H9 (cell line): ENCODE measurements at regions not wholly inside any gene's neighbourhood (a gene's known extent, or its start where the extent isn't known, plus 50 kb on each side); places are given as distances from the start of the nearest gene placed in this dataset.

Experiments used
- DNase-seq: peaks from one replicate; pipeline ENCODE4 v3.0.0-alpha.2; 2017
- H2AFZ ChIP-seq: one replicate; pipeline ENCODE4 v1.6.1; 2013; ENCODE audit warnings: mild to moderate bottlenecking, low read length, control low read depth, moderate library complexity
- H2AK5ac ChIP-seq: 2 replicates; pipeline ENCODE4 v1.6.1; 2013; ENCODE audit warnings: low read length, control low read depth, mixed read lengths; ENCODE audit not compliant: insufficient read length
- H2BK120ac ChIP-seq: one replicate; pipeline ENCODE4 v1.6.1; 2013; ENCODE audit warnings: low read depth, mild to moderate bottlenecking, low read length, control low read depth, inconsistent platforms; ENCODE audit not compliant: poor library complexity, severe bottlenecking
- H2BK12ac ChIP-seq: 2 replicates; pipeline ENCODE4 v1.6.1; 2013; ENCODE audit warnings: low read length, control low read depth, mixed read lengths, low read depth; ENCODE audit not compliant: insufficient read length
- H2BK15ac ChIP-seq: 2 replicates; pipeline ENCODE4 v1.6.1; 2013; ENCODE audit warnings: low read depth, low read length, control low read depth
- H2BK20ac ChIP-seq: one replicate; pipeline ENCODE4 v1.6.1; 2013; ENCODE audit warnings: low read depth, mild to moderate bottlenecking, low read length, control low read depth, inconsistent platforms; ENCODE audit not compliant: poor library complexity, severe bottlenecking
- H2BK5ac ChIP-seq: 2 replicates; pipeline ENCODE4 v1.6.1; 2013; ENCODE audit warnings: low read length, control low read depth, mixed read lengths; ENCODE audit not compliant: insufficient read length
- H3K14ac ChIP-seq: 2 replicates; pipeline ENCODE4 v1.6.1; 2013; ENCODE audit warnings: low read length, control low read depth; ENCODE audit not compliant: insufficient read depth
- H3K18ac ChIP-seq: 2 replicates; pipeline ENCODE4 v1.6.1; 2013; ENCODE audit warnings: low read depth, mild to moderate bottlenecking, mixed read lengths, low read length, control low read depth; ENCODE audit not compliant: insufficient read length
- H3K23ac ChIP-seq: 2 replicates; pipeline ENCODE4 v1.6.1; 2013; ENCODE audit warnings: low read length, control low read depth, mixed read lengths, low read depth; ENCODE audit not compliant: insufficient read length
- H3K23me2 ChIP-seq: 2 replicates; pipeline ENCODE4 v1.6.1; 2013; ENCODE audit warnings: low read depth, mild to moderate bottlenecking, mixed read lengths, low read length, control low read depth; ENCODE audit not compliant: insufficient read length, poor library complexity, severe bottlenecking
- H3K27ac ChIP-seq: 2 replicates; pipeline ENCODE4 v1.5.1; 2013; ENCODE audit warnings: low read length, control low read depth, mixed read lengths, low read depth; ENCODE audit not compliant: insufficient read length
- H3K27me3 ChIP-seq: 2 replicates; pipeline ENCODE4 v1.6.1; 2013; ENCODE audit warnings: low read length, control low read depth, inconsistent platforms; ENCODE audit not compliant: insufficient read depth
- H3K4ac ChIP-seq: 2 replicates; pipeline ENCODE4 v1.6.1; 2013; ENCODE audit warnings: low read depth, mild to moderate bottlenecking, control low read depth, inconsistent platforms, low read length, moderate library complexity
- H3K4me1 ChIP-seq: 2 replicates; pipeline ENCODE4 v1.6.1; 2013; ENCODE audit warnings: low read length, control low read depth, inconsistent platforms; ENCODE audit not compliant: insufficient read depth
- H3K4me2 ChIP-seq: 2 replicates; pipeline ENCODE4 v1.6.1; 2013; ENCODE audit warnings: low read length, control low read depth, mixed read lengths; ENCODE audit not compliant: insufficient read length, insufficient read depth
- H3K56ac ChIP-seq: 2 replicates; pipeline ENCODE4 v1.6.1; 2013; ENCODE audit warnings: low read depth, mild to moderate bottlenecking, mixed read lengths, low read length, control low read depth; ENCODE audit not compliant: insufficient read length
- H3K79me1 ChIP-seq: 2 replicates; pipeline ENCODE4 v1.6.1; 2013; ENCODE audit warnings: low read depth, mild to moderate bottlenecking, moderate library complexity, low read length, control low read depth, inconsistent platforms; ENCODE audit not compliant: insufficient read depth, poor library complexity, severe bottlenecking
- H3K79me2 ChIP-seq: 2 replicates; pipeline ENCODE4 v1.6.1; 2013; ENCODE audit warnings: low read length, control low read depth, inconsistent platforms; ENCODE audit not compliant: insufficient read depth
- H3K9ac ChIP-seq: 2 replicates; pipeline ENCODE4 v1.6.1; 2013; ENCODE audit warnings: low read length, control low read depth, mixed read lengths; ENCODE audit not compliant: insufficient read length; ENCODE audit errors: extremely low read depth
- H3K9me3 ChIP-seq: one replicate; pipeline ENCODE4 v1.6.1; 2013; ENCODE audit warnings: low read depth, low read length, inconsistent platforms; ENCODE audit not compliant: control insufficient read depth
- H3T11ph ChIP-seq: one replicate; pipeline ENCODE4 v1.6.1; 2013; ENCODE audit warnings: mild to moderate bottlenecking, low read length, control low read depth, inconsistent platforms
- H4K20me1 ChIP-seq: one replicate; pipeline ENCODE4 v1.6.1; 2013; ENCODE audit not compliant: control insufficient read depth, insufficient read length, insufficient read depth
- H4K5ac ChIP-seq: 2 replicates; pipeline ENCODE4 v1.6.1; 2013; ENCODE audit warnings: low read depth, mild to moderate bottlenecking, mixed read lengths, low read length, control low read depth; ENCODE audit not compliant: insufficient read length
- H4K8ac ChIP-seq: replicated peaks from 2 replicates; pipeline ENCODE4 v1.6.1; 2013; ENCODE audit warnings: low read length, control low read depth, mixed read lengths, low read depth; ENCODE audit not compliant: insufficient read length
- H4K91ac ChIP-seq: 2 replicates; pipeline ENCODE4 v1.6.1; 2013; ENCODE audit warnings: low read depth, mild to moderate bottlenecking, moderate library complexity, mixed read lengths, low read length, control low read depth; ENCODE audit not compliant: insufficient read length
- H3K27ac Mint-ChIP-seq, 3 experiments: 2 replicates in 2 of 3; 3 replicates in 1 of 3; pipeline ENCODE4 v1.8.0; 2020 to 2021; ENCODE audit warnings: mixed read lengths in 3 of 3, mild to moderate bottlenecking in 1 of 3, moderate library complexity in 1 of 3
- H3K27me3 Mint-ChIP-seq: 2 replicates; pipeline ENCODE4 v1.8.0; 2021; ENCODE audit warnings: low read depth, mild to moderate bottlenecking, moderate library complexity, mixed read lengths
- H3K36me3 Mint-ChIP-seq, 3 experiments: 2 replicates in 2 of 3; 3 replicates in 1 of 3; pipeline ENCODE4 v1.8.0; 2020 to 2021; ENCODE audit warnings: low read depth in 3 of 3, mixed read lengths in 3 of 3; ENCODE audit not compliant: insufficient read depth in 1 of 3
- H3K4me1 Mint-ChIP-seq, 2 experiments: 2 replicates each; pipeline ENCODE4 v1.8.0; 2020; ENCODE audit warnings: mixed read lengths in 2 of 2
- H3K4me3 Mint-ChIP-seq, 2 experiments: 2 replicates in 1 of 2; 3 replicates in 1 of 2; pipeline ENCODE4 v1.8.0; 2020 to 2021; ENCODE audit warnings: mild to moderate bottlenecking in 2 of 2, mixed read lengths in 2 of 2, moderate library complexity in 1 of 2
- H3K9me3 Mint-ChIP-seq, 2 experiments: 2 replicates in 1 of 2; 3 replicates in 1 of 2; pipeline ENCODE4 v1.8.0; 2020; ENCODE audit warnings: mild to moderate bottlenecking in 2 of 2, mixed read lengths in 2 of 2, moderate library complexity in 1 of 2
- WGBS: extraction: QIAGEN DNeasy Blood & Tissue Kit; methylation state at CpG from one replicate; pipeline ENCODE4 v1.1.7; 2013; ENCODE audit warnings: missing lambda C conversion rate, low lambda C conversion rate, mixed read lengths; ENCODE audit not compliant: insufficient read length; ENCODE audit errors: extremely low coverage; 5-methylcytosine and 5-hydroxymethylcytosine counted together
- TF ChIP-seq, protein P1 (sequence below): fragments of 200-600 bp; sonication (generic); conservative IDR thresholded peaks from 3 replicates; pipeline ENCODE4 v1.8.0; 2021; ENCODE audit warnings: antibody characterized with exemption, mild to moderate bottlenecking

DNA sequence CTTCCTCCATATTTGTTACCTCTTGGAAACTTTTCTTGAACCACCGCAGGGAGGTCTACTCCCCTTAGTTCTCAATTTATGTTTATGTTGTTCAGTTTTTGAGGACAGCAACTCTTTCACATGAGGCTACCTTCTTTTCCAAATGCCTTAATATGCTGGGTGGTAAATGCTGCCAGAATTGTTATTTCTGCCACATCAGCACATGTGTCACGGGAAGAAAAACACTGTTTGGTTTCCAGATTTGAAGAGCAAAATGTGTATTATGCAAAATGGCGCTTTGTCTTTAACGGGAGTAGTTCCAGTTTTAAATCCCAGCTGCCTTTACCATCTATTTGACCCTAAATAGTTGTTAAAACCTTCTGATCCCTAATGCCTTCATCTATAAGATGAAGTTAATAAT, 606.2 kb upstream of the TBL1XR1 start:
- H3K9me3 ChIP-seq = no peaks in the 10 kb centered on the region
- H2AK5ac ChIP-seq = no peak overlapping the region
- H4K91ac ChIP-seq = no peak overlapping the region
- no peaks in the 10 kb centered on the region for H3K79me2 ChIP-seq
- H4K20me1 ChIP-seq = no peaks in the 10 kb centered on the region
- TF ChIP-seq, protein P1, sequence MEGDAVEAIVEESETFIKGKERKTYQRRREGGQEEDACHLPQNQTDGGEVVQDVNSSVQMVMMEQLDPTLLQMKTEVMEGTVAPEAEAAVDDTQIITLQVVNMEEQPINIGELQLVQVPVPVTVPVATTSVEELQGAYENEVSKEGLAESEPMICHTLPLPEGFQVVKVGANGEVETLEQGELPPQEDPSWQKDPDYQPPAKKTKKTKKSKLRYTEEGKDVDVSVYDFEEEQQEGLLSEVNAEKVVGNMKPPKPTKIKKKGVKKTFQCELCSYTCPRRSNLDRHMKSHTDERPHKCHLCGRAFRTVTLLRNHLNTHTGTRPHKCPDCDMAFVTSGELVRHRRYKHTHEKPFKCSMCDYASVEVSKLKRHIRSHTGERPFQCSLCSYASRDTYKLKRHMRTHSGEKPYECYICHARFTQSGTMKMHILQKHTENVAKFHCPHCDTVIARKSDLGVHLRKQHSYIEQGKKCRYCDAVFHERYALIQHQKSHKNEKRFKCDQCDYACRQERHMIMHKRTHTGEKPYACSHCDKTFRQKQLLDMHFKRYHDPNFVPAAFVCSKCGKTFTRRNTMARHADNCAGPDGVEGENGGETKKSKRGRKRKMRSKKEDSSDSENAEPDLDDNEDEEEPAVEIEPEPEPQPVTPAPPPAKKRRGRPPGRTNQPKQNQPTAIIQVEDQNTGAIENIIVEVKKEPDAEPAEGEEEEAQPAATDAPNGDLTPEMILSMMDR = no peak
- Mint-ChIP-seq H3K4me1 (peaks cover 7 to 11% of the 10 kb centered on the region in 2 experiments; a peak in 2 of 4 replicates), H3K27ac (no peak overlapping the region), H3K27me3 (no peaks in the 10 kb centered on the region), H3K9me3 (peaks cover 0 to 9% of the 10 kb centered on the region in 2 experiments; a peak in 4 of 5 replicates), H3K4me3 (no peak overlapping the region), H3K36me3 (peaks cover 0 to 3% (median 0%) of the 10 kb centered on the region in 3 experiments; a peak in 1 of 7 replicates)
- H2BK20ac ChIP-seq = no peak overlapping the region
- H3K23me2 ChIP-seq = no peaks in the 10 kb centered on the region
- H3K4me1 ChIP-seq = no peaks in the 10 kb centered on the region
- no peak overlapping the region for H3K27ac ChIP-seq
- H3K27me3 ChIP-seq = no peaks in the 10 kb centered on the region
- no peak overlapping the region for H2BK120ac ChIP-seq
- H3T11ph ChIP-seq = no peak overlapping the region
- H3K14ac ChIP-seq = no peak overlapping the region
- H3K79me1 ChIP-seq = no peaks in the 10 kb centered on the region
- no peak overlapping the region for H2BK12ac ChIP-seq
- no peak for DNase-seq
- H3K4ac ChIP-seq = no peak overlapping the region
- no peak overlapping the region for H3K56ac ChIP-seq
- no peak overlapping the region for H2AFZ ChIP-seq
- H3K4me2 ChIP-seq = no peak overlapping the region
- no peak overlapping the region for H2BK15ac ChIP-seq
- no peak overlapping the region for H4K5ac ChIP-seq
- no peak overlapping the region for H3K18ac ChIP-seq
- H4K8ac ChIP-seq = no peak overlapping the region
- H2BK5ac ChIP-seq = no peak overlapping the region
- H3K23ac ChIP-seq = no peak overlapping the region
- WGBS = no CpG with 5 or more reads among the region's 4 CpGs
- no peak overlapping the region for H3K9ac ChIP-seq
